B cell (primary cell): ENCODE measurements at regions not wholly inside any gene's neighbourhood (a gene's known extent, or its start where the extent isn't known, plus 50 kb on each side); places are given as distances from the start of the nearest gene placed in this dataset.

Experiments
- CTCF ChIP-seq: fragments of 200-600 bp; IDR thresholded peaks from one replicate; pipeline ENCODE4 v1.8.0; 2022; ENCODE audit warnings: antibody characterized with exemption, mild to moderate bottlenecking
- EZH2 ChIP-seq: IDR thresholded peaks from 2 replicates; pipeline ENCODE4 v1.6.1; 2012; ENCODE audit warnings: borderline replicate concordance, low read depth, mild to moderate bottlenecking, moderate library complexity, low read length; ENCODE audit not compliant: insufficient read depth, poor library complexity, severe bottlenecking

DNA sequence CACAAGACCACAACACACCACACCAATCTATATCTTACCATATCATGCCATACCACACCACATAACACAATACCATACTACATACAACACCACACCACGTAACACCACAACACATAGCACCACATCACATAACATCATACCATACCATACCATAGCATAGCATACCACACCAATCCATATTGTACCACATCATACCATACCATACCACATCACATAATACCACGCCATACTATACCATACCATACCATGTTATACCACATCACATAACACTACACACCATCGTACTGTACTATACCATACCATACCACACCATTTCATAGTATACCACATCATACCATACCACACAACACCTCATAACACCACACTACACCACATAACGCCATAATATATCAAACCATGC is 335.2 kb upstream of the VWC2 start:
- TF ChIP-seq CTCF (no peak), EZH2 (no peak)
